GM18507 (cell line): ENCODE measurements at regions not wholly inside any gene's neighbourhood (a gene's known extent, or its start where the extent isn't known, plus 50 kb on each side); places are given as distances from the start of the nearest gene placed in this dataset.

Experiments
- DNase-seq: peaks from one replicate; pipeline ENCODE4 v3.0.0; 2011; ENCODE audit warnings: low read depth; ENCODE audit not compliant: insufficient read length; ENCODE audit errors: extremely low spot score
- FAIRE-seq: peaks from 2 replicates; lab custom pipeline; 2011; peaks lifted over from hg19 to GRCh38; lab: Jason Lieb, UNC

- DNase-seq (no peak), FAIRE-seq (no peak)
These were observed 65.4 kb downstream of the UBIAD1 start for GRCh38 chr1:11338284-11338924.

- FAIRE-seq, result no peak
- no peak for DNase-seq
These were observed 66.6 kb downstream of the UBIAD1 start for GRCh38 chr1:11339346-11340232.

- FAIRE-seq (no peak), DNase-seq (no peak)
These were observed 67.2 kb downstream of the UBIAD1 start for GRCh38 chr1:11340233-11340632.

GRCh38 chr1:11341901-11342552 is 69.0 kb downstream of the UBIAD1 start:
- FAIRE-seq (no peak), DNase-seq (no peak)

- FAIRE-seq, result no peak
- DNase-seq, result no peak
These were observed 69.6 kb downstream of the UBIAD1 start for GRCh38 chr1:11342621-11343032.

GRCh38 chr1:11345971-11346715 is 73.1 kb downstream of the UBIAD1 start:
- no peak for FAIRE-seq
- DNase-seq, result no peak

GRCh38 chr1:11350265-11350664 is 77.3 kb downstream of the UBIAD1 start:
- no peak for FAIRE-seq

GRCh38 chr1:11352058-11352715 is 79.2 kb downstream of the UBIAD1 start:
- no peak for FAIRE-seq

More at GRCh38 chr1:11350265-11350664, 77.3 kb downstream of the UBIAD1 start:
- DNase-seq, result no peak

GRCh38 chr1:11352816-11353799 is 80.1 kb downstream of the UBIAD1 start:
- DNase-seq (no peak), FAIRE-seq (no peak)

More at GRCh38 chr1:11352058-11352715, 79.2 kb downstream of the UBIAD1 start:
- DNase-seq, result no peak

- DNase-seq (no peak), FAIRE-seq (no peak)
These were observed 82.0 kb downstream of the UBIAD1 start for GRCh38 chr1:11354893-11355553.

- DNase-seq (no peak), FAIRE-seq (no peak)
These were observed 82.8 kb downstream of the UBIAD1 start for GRCh38 chr1:11355559-11356475.

- FAIRE-seq, result no peak
- DNase-seq, result no peak
These were observed 84.3 kb downstream of the UBIAD1 start for GRCh38 chr1:11357276-11357675.

- no peak for FAIRE-seq
- no peak for DNase-seq
These were observed 86.0 kb downstream of the UBIAD1 start for GRCh38 chr1:11358984-11359383.

GRCh38 chr1:11362547-11363021 is 89.6 kb downstream of the UBIAD1 start:
- DNase-seq (no peak), FAIRE-seq (no peak)

- DNase-seq, result no peak
- FAIRE-seq, result no peak
These were observed 91.2 kb downstream of the UBIAD1 start for GRCh38 chr1:11364170-11364569.

- FAIRE-seq, result no peak
- DNase-seq, result no peak
These were observed 92.9 kb downstream of the UBIAD1 start for GRCh38 chr1:11365744-11366387.
